GM13977 (cell line): ENCODE measurements at regions not wholly inside any gene's neighbourhood (a gene's known extent, or its start where the extent isn't known, plus 50 kb on each side); places are given as distances from the start of the nearest gene placed in this dataset.

ENCODE experiments used
- DNase-seq: peaks from one replicate; pipeline ENCODE4 v3.0.0; 2012; ENCODE audit warnings: low spot score
- in situ Hi-C: fragments of 300-500 bp; cut with MboI; formaldehyde crosslinking; loops from one replicate; pipeline ENCODE4 v1.12.0; 2022; ENCODE audit warnings: low sequenced_read_pairs, low pct_unique_long_range_greater_than_20kb, mixed read lengths, inconsistent platforms; ENCODE audit not compliant: unreplicated experiment
- TF ChIP-seq, protein P1 (sequence below): IDR thresholded peaks from 2 replicates; pipeline ENCODE4 v1.5.1; 2012; ENCODE audit warnings: mild to moderate bottlenecking, control low read depth; ENCODE audit not compliant: insufficient read depth; ENCODE audit errors: extremely low read depth, missing control alignments

DNA sequence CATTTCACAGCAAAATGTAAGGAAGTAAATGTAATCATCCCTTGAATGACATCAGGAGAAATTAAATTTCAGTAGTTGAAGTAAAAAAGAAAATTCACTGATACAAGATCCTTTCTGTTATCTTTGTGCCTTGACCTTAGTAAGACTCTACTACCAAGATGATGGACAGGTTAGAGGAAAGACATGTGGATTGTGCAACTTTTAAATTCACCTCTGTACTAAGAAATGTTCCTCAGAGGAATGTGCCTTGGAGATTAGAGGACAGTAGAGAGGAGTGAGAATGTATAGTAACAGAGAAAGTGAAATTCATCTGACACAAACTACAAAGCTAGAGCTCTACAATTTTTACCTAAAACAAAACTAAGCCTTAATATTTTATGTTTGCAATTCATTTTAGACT is 375.3 kb downstream of the PLOD2 start:
- DNase-seq: no peak
- TF ChIP-seq, protein P1, sequence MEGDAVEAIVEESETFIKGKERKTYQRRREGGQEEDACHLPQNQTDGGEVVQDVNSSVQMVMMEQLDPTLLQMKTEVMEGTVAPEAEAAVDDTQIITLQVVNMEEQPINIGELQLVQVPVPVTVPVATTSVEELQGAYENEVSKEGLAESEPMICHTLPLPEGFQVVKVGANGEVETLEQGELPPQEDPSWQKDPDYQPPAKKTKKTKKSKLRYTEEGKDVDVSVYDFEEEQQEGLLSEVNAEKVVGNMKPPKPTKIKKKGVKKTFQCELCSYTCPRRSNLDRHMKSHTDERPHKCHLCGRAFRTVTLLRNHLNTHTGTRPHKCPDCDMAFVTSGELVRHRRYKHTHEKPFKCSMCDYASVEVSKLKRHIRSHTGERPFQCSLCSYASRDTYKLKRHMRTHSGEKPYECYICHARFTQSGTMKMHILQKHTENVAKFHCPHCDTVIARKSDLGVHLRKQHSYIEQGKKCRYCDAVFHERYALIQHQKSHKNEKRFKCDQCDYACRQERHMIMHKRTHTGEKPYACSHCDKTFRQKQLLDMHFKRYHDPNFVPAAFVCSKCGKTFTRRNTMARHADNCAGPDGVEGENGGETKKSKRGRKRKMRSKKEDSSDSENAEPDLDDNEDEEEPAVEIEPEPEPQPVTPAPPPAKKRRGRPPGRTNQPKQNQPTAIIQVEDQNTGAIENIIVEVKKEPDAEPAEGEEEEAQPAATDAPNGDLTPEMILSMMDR: no peak
- in situ Hi-C loops: no loop called here

DNA sequence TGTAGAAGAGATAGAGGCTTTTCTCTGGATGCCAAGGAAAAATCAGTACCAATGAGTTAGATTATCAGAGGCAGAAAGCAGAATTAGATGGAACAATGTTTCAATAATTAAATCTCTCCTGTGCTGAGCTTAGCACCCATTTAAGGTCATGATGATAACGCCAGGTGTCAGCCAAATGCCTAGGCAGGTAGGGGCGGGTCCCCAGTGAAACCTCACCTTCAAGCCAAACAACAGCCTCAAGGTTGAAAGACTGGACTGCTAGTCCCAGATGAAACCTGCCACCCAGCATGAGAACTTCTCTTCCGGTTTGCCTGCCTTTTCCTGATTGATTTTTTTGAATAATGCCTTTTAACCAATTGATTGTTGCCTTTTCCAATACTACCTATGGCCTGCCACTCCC is 363.0 kb downstream of the PLOD2 start:
- in situ Hi-C loops: no loop called here
- DNase-seq: no peak
- TF ChIP-seq, protein P1: no peak

DNA sequence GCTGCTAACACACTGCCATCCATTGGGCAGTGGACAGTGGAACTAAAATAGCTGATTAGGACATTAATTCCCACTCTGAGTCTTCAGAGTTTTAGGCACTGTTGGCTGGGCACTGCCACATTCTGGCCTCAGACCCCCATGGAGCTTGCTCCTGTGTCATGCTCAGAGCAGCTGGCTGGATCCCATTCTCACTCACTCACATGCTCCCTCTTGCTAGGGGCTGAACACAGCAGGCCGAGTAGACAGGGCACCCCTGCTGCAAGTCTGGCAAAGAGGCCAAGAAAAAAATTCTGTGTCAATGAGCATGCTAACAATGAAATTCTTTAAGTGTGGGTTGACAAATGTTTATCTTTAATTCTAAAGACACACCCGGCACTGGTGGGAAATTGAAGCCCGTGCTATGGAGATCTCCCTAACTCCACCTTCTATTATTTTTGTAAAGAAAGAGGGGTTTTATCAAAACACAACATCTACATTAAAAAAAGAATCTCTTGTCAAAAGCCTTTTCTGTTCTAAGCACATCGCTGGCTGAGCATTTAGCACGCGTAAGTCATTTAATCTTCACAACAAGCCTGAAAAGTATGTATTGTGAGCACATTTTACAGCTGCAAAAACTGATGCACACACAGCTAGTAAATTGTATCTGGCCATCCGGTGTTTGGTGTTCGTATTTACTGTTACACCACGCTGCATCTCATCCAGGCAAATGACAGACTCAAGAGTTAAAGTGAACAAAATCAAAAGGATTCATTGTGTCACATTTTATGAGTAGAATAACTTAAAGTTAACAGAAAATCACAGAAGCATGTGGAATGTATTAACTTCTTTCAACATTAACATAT is 362.1 kb downstream of the PLOD2 start:
- in situ Hi-C loops: no loop called here
- TF ChIP-seq, protein P1: no peak
- DNase-seq: no peak

DNA sequence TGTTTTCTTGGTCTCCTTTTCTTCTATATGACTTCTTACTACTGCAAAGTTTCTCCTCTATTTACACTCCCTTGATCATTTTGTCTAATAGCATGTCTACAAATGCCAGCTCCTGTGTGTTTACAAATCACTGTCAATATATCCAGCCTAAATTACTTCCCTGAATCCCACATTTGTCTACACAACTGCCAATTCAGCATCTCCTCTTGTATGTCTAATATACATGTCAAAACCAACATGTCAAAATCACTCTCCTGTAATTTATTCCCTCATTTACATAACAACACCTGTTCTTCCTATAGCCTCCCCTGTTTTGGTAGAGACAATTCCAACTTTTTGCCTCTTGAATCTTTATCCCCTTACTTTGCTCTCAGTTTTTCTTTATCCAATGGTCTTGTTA is 359.3 kb downstream of the PLOD2 start:
- in situ Hi-C loops: no loop called here
- TF ChIP-seq, protein P1: no peak
- no peak for DNase-seq

DNA sequence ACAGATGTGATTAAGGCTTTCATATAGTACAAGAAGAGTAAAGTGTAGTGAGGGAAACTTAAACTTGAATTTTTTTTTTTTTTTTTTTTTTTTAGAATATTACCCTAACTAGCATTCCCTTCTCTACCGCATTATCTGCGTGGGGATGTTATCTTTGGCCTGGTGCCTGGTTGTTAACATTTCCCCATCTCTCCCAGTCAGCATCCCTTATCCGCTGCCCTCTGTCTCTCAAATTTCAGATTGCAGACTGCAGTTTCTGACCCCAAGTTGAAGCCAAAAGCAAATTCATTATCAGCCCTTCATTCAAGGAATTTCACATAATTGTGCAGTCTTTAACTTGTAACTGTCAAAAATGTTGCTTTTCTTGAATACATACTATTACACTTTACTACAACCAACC is 353.0 kb downstream of the PLOD2 start:
- TF ChIP-seq, protein P1: peak; percentile 31
- no peak for DNase-seq
- in situ Hi-C loops: no loop called here

DNA sequence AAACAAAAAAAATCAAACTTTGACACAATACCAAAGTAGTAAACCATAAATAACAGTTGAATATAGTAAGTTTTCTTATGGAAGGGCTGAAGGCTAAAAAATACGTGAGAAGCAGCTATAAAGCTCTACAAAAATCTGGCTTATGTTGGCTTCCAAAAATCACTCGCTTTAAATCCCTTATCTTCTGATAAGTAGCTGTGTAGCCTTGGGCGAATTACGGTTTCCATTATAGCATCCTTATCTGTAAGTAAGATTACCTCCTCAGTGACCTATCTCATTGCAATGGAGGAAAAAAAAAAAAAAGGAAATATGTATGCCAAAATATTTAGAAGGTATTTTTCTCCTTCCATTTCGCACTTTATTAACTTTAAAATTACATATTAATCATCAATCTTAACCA is 348.6 kb downstream of the PLOD2 start:
- TF ChIP-seq, protein P1: no peak
- in situ Hi-C loops: no loop called here
- DNase-seq: no peak
